Heart right ventricle (tissue), 16 donors: ENCODE measurements at regions not wholly inside any gene's neighbourhood (a gene's known extent, or its start where the extent isn't known, plus 50 kb on each side); places are given as distances from the start of the nearest gene placed in this dataset.
"Not testable (repeated sequence)": the region's sequence is repeated elsewhere in the genome, so short reads cannot be mapped to it uniquely, and the experiment has no call there.

ENCODE experiments used
- ATAC-seq, 8 donors: fragments of 200-7000 bp; cut with Tn5 transposase; one replicate each; pipeline ENCODE4 v1.9.1; 2020; ENCODE audit warnings: mild to moderate bottlenecking in 8 of 8, moderate library complexity in 8 of 8, moderate number of reproducible peaks in 1 of 8
- DNase-seq, 2 donors: peaks; one replicate each; pipeline ENCODE4 v3.0.0-alpha.2; 2020
- H3K27ac ChIP-seq, 10 donors: fragments of 200-600 bp; sonication (generic) in 2 of 10; one replicate each; pipeline versions ENCODE4 v1.5.0 to v1.8.0; 2020 to 2022; ENCODE audit warnings: mild to moderate bottlenecking in 3 of 10
- H3K27me3 ChIP-seq, 7 donors: fragments of 200-600 bp; one replicate each; pipeline ENCODE4 v1.8.0; 2021 to 2022; ENCODE audit warnings: mild to moderate bottlenecking in 2 of 7
- H3K36me3 ChIP-seq, 9 donors: fragments of 200-600 bp; sonication (generic) in 1 of 9; one replicate each; pipeline versions ENCODE4 v1.5.0 to v1.8.0; 2020 to 2022; ENCODE audit warnings: mild to moderate bottlenecking in 2 of 9
- H3K4me1 ChIP-seq, 9 donors: fragments of 200-600 bp; sonication (generic) in 1 of 9; one replicate each; pipeline versions ENCODE4 v1.5.0 to v1.8.0; 2020 to 2022; ENCODE audit warnings: mild to moderate bottlenecking in 4 of 9
- H3K4me3 ChIP-seq, 10 donors: fragments of 200-600 bp; sonication (generic) in 2 of 10; one replicate each; pipeline versions ENCODE4 v1.5.0 to v1.8.0; 2020 to 2022; ENCODE audit warnings: mild to moderate bottlenecking in 7 of 10, moderate library complexity in 2 of 10
- H3K9me3 ChIP-seq, 11 donors: fragments of 200-600 bp in 10 of 11; sonication (generic) in 2 of 11; one replicate each; pipeline versions ENCODE4 v1.5.0 to v1.8.0; 2013 to 2022; ENCODE audit warnings: mild to moderate bottlenecking in 2 of 11, control low read depth in 1 of 11, moderate library complexity in 1 of 11
- WGBS, 2 donors: extraction: QIAGEN DNeasy Blood & Tissue Kit; methylation state at CpG; one replicate each; pipeline ENCODE4 v1.1.7; 2013; ENCODE audit warnings: inconsistent platforms in 1 of 2; 5-methylcytosine and 5-hydroxymethylcytosine counted together
- intact Hi-C, 10 donors: fragments of 100-400 bp; cut with DNase I; formaldehyde crosslinking; loops; one replicate each; pipeline versions ENCODE4 v1.11.1 to v1.14.2; 2022
- TF ChIP-seq, protein P1 (sequence below), 9 donors: fragments of 200-600 bp; sonication (generic) in 2 of 9; IDR thresholded peaks; one replicate each; pipeline versions ENCODE4 v1.5.0 to v1.8.0; 2021 to 2022; ENCODE audit warnings: antibody characterized with exemption in 9 of 9, mild to moderate bottlenecking in 5 of 9, moderate library complexity in 1 of 9
- donor health status: Arrhythmogenic right ventricular cardiomyopathy.
- donor health status: ischemic (EF 13 %, LVEDD 7.1; RV severe dilation, severe dysfunction).
- donor health status: healthy with polysubstance abuse.
- donor health status: DM: no; HTN: yes; CAD: no.
- donor health status: DM: no; HTN: no; CAD: no.
- donor health status: ischemic (EF 25% LVEDD 6.9; RV normal size, moderate dysfunction).
- donor health status: ischemic (EF 25% LVEDD 5.7; RV mildly dilated, moderate dysfunction).
- donor health status: healthy.
- donor health status: DM: yes; HTN: yes; CAD: no.
- donor health status: Ischemic cardiomyopathy.
- donor health status: ischemic (EF 35%, LVEDD 5.7; RV mildly dilated, moderate dysfunction).
- donor health status: nonischemic (EF 11% LVEDD 7.7; RV severe dilation, severe dysfunction).
- donor health status: DM: yes; HTN: yes; CAD: no.
- donor health status: PGD.
- donor health status: ischemic (EF 29% LVEDD 5.4; RV normal size, mild dysfunction).
- donor health status: nonischemic (EF 23%, LVEDD 6.1; RV moderate dilation, normal function).

DNA sequence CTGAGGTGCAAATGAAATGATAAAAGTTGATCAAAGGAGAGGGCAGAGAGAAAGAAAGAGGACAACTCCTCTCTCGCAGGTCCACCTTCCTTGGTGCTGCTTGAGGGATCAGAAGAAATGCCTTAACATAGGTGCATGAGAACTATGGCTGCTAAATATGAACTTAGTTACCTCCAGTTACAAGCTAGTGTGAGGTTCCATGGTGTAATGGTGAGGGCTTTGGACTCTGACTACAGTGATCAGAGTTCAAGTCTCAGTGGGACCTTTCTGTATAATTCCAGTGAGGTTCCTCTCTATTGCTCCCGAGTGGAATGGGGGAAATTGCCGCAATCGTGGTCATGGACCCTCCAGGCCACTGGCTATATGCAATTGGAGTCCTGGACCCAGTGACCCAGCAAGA is 387.3 kb downstream of the FAM72C start:
- WGBS, 2 donors, result 70 to 80% methylated on average over 4 of the region's 4 CpGs
- intact Hi-C loops, result no loop called here

GRCh38 chr1:143574891-143575520 is 396.8 kb downstream of the FAM72C start:
- no peak overlapping the region for H3K4me3 ChIP-seq
- peaks cover 0 to 13% (median 0%) of the 10 kb centered on the region in 7 donors for H3K27me3 ChIP-seq
- no peak overlapping the region for H3K27ac ChIP-seq
- intact Hi-C loops, result no loop called here
- H3K9me3 ChIP-seq, result peaks cover 0 to 16% (median 0%) of the 10 kb centered on the region in 11 donors
- peak in 1 of 8 donors; percentile 50 for ATAC-seq
- 91% methylated on average over 33 of the region's 33 CpGs for WGBS, 2 donors
- H3K4me1 ChIP-seq, result no peaks in the 10 kb centered on the region
- no peaks in the 10 kb centered on the region for H3K36me3 ChIP-seq
- TF ChIP-seq, protein P1, sequence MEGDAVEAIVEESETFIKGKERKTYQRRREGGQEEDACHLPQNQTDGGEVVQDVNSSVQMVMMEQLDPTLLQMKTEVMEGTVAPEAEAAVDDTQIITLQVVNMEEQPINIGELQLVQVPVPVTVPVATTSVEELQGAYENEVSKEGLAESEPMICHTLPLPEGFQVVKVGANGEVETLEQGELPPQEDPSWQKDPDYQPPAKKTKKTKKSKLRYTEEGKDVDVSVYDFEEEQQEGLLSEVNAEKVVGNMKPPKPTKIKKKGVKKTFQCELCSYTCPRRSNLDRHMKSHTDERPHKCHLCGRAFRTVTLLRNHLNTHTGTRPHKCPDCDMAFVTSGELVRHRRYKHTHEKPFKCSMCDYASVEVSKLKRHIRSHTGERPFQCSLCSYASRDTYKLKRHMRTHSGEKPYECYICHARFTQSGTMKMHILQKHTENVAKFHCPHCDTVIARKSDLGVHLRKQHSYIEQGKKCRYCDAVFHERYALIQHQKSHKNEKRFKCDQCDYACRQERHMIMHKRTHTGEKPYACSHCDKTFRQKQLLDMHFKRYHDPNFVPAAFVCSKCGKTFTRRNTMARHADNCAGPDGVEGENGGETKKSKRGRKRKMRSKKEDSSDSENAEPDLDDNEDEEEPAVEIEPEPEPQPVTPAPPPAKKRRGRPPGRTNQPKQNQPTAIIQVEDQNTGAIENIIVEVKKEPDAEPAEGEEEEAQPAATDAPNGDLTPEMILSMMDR (IDR thresholded peaks at IDR 0.05), result no peak
- DNase-seq, result no peak

More for the DNA sequence above, 387.3 kb downstream of the FAM72C start:
- Histone ChIP-seq H3K27me3 (peaks cover 0 to 24% (median 6%) of the 10 kb centered on the region in 7 donors), H3K4me1 (no peaks in the 10 kb centered on the region), H3K4me3 (no peak overlapping the region), H3K36me3 (no peaks in the 10 kb centered on the region), H3K27ac (no peak overlapping the region), H3K9me3 (no peaks in the 10 kb centered on the region)
- TF ChIP-seq, protein P1 (IDR thresholded peaks at IDR 0.05), result no peak
- ATAC-seq (no peak), DNase-seq (no peak)

- H3K4me3 ChIP-seq, H3K9me3 ChIP-seq, intact Hi-C loops, ATAC-seq, H3K36me3 ChIP-seq, H3K4me1 ChIP-seq, DNase-seq, H3K27ac ChIP-seq: not testable (repeated sequence)
- 64% methylated on average over 5 of the region's 5 CpGs for WGBS, 2 donors
- peaks cover 0 to 14% (median 0%) of the 10 kb centered on the region in 7 donors for H3K27me3 ChIP-seq
Observed at GRCh38 chr1:143572661-143573060, 399.1 kb downstream of the FAM72C start.

- H3K4me3 ChIP-seq, intact Hi-C loops, DNase-seq, H3K9me3 ChIP-seq, H3K36me3 ChIP-seq, ATAC-seq, H3K27ac ChIP-seq, H3K4me1 ChIP-seq: not testable (repeated sequence)
- 58 to 60% methylated on average over 16 to 20 of the region's 20 CpGs for WGBS, 2 donors
- H3K27me3 ChIP-seq, result peaks cover 0 to 18% (median 0%) of the 10 kb centered on the region in 7 donors
Observed at GRCh38 chr1:143563761-143564160, 408.0 kb downstream of the FAM72C start.

GRCh38 chr1:143553627-143554026 is 418.2 kb downstream of the FAM72C start:
- no peak for DNase-seq
- Histone ChIP-seq H3K9me3 (no peaks in the 10 kb centered on the region), H3K27me3 (peaks cover 0 to 4% (median 0%) of the 10 kb centered on the region in 7 donors), H3K4me3 (no peak overlapping the region), H3K27ac (no peak overlapping the region), H3K36me3 (no peaks in the 10 kb centered on the region), H3K4me1 (no peaks in the 10 kb centered on the region)
- 66 to 68% methylated on average over 4 of the region's 4 CpGs for WGBS, 2 donors
- no peak for ATAC-seq
- TF ChIP-seq, protein P1 (IDR thresholded peaks at IDR 0.05), result no peak
- intact Hi-C loops, result no loop called here

DNA sequence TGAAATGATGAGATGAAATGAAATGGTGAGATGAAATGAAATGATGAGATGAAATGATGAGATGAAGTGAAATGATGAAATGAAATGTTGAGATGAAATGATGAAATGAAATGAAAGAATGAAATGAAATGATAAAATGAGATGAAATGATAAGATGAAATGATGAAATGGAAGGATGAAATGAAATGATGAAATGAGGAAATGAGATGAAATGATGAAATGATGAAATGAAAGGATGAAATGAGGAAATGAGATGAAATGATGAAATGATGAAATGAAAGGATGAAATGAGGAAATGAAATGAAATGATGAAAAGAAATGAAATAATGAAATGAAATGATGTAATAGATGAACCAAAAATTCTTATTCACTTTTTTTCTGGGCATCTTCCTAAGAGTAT is 467.1 kb downstream of the FAM72C start:
- ATAC-seq, H3K9me3 ChIP-seq, DNase-seq, intact Hi-C loops, H3K4me1 ChIP-seq, H3K27me3 ChIP-seq, H3K27ac ChIP-seq, H3K4me3 ChIP-seq, H3K36me3 ChIP-seq: not testable (repeated sequence)

DNA sequence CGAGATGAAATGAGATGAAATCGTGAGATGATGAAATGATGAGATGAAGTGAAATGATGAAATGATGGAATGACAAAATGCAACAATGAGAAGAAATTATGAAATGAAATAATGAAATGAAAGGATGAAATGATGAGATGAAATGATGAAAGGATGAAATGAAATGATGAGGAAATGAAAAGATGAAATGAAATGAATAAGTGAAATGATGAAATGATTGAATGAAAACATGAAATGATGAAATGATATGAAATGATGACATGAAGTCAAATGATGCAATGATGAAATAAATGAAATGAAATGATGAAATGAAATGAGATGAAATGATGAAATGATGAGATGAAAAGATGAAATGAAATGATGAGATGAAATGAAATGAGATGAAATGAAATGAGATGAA is 467.7 kb downstream of the FAM72C start:
- DNase-seq, ATAC-seq, H3K9me3 ChIP-seq, H3K4me1 ChIP-seq, H3K27ac ChIP-seq, H3K4me3 ChIP-seq, H3K27me3 ChIP-seq, intact Hi-C loops, H3K36me3 ChIP-seq: not testable (repeated sequence)
- no CpG with 5 or more reads among the region's 2 CpGs for WGBS, 2 donors

DNA sequence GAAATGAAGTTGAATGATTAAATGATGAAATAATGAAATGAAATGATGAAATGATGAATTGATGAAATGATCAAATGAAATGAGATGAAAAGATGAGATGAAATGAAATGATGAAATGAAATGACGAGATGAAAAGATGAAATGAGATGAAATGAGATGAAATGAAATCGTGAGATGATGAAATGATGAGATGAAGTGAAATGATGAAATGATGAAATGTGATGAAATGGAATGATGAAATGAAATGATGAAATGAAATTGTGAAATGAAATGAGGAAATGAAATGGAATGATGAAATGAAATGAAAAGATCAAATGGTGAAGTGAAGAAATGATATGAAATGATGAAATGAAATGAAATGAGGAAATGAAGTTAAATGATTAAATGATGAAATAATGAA is 468.7 kb downstream of the FAM72C start:
- H3K4me3 ChIP-seq, H3K27ac ChIP-seq, H3K27me3 ChIP-seq, H3K36me3 ChIP-seq, ATAC-seq, intact Hi-C loops, H3K9me3 ChIP-seq, H3K4me1 ChIP-seq, DNase-seq: not testable (repeated sequence)
- WGBS, 2 donors, result 73 to 85% methylated on average over 1 of the region's 2 CpGs

DNA sequence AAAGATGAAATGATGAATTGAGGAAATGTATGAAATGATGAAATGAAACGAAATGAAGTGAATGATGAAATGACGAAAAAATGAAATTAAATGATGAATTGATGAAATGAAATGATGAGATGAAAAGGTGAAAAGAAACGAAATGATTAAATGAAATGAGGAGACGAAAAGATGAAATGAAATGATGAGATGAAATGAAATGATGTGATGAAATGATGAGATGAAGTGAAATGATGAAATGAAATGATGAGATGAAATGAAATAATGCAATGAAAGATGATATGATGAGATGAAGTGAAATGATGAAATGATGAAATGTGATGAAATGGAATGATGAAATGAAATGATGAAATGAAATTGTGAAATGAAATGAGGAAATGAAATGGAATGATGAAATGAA is 469.7 kb downstream of the FAM72C start:
- H3K27ac ChIP-seq, H3K4me3 ChIP-seq, H3K36me3 ChIP-seq, intact Hi-C loops, DNase-seq, ATAC-seq, H3K9me3 ChIP-seq, H3K4me1 ChIP-seq: not testable (repeated sequence)
- H3K27me3 ChIP-seq, result peaks cover 0 to 16% (median 5%) of the 10 kb centered on the region in 7 donors
- WGBS, 2 donors, result 62 to 87% methylated on average over 3 of the region's 4 CpGs
